ENCODE measurements at regions not wholly inside any gene's neighbourhood (a gene's known extent, or its start where the extent isn't known, plus 50 kb on each side); places are given as distances from the start of the nearest gene placed in this dataset.
A peak's percentile ranks its signal among the peaks of the same experiment; 100 is the strongest.
"Not testable (repeated sequence)": the region's sequence is repeated elsewhere in the genome, so short reads cannot be mapped to it uniquely, and the experiment has no call there.

GRCh38 chr19:20470345-20471135 is 95.0 kb downstream of the ZNF737 start:
- no peak overlapping the region for H3K4me3 ChIP-seq (replicated peaks in 1 of 2; ENCODE audit: low read depth in 2 of 2, low read length in 2 of 2)
- peak in 1 of 2 donors; percentile 0 for DNase-seq (ENCODE audit: low read depth in 2 of 2)
- TF ChIP-seq, protein P1, sequence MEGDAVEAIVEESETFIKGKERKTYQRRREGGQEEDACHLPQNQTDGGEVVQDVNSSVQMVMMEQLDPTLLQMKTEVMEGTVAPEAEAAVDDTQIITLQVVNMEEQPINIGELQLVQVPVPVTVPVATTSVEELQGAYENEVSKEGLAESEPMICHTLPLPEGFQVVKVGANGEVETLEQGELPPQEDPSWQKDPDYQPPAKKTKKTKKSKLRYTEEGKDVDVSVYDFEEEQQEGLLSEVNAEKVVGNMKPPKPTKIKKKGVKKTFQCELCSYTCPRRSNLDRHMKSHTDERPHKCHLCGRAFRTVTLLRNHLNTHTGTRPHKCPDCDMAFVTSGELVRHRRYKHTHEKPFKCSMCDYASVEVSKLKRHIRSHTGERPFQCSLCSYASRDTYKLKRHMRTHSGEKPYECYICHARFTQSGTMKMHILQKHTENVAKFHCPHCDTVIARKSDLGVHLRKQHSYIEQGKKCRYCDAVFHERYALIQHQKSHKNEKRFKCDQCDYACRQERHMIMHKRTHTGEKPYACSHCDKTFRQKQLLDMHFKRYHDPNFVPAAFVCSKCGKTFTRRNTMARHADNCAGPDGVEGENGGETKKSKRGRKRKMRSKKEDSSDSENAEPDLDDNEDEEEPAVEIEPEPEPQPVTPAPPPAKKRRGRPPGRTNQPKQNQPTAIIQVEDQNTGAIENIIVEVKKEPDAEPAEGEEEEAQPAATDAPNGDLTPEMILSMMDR (IDR thresholded peaks at IDR 0.05; ENCODE audit: low read depth, low read length), result no peak

GRCh38 chr19:20466638-20466990 is 99.0 kb downstream of the ZNF737 start:
- DNase-seq (ENCODE audit: low read depth in 2 of 2); H3K4me3 ChIP-seq (replicated peaks in 1 of 2; ENCODE audit: low read depth in 2 of 2, low read length in 2 of 2): not testable (repeated sequence)

- DNase-seq (ENCODE audit: low read depth in 2 of 2); H3K4me3 ChIP-seq (replicated peaks in 1 of 2; ENCODE audit: low read depth in 2 of 2, low read length in 2 of 2): not testable (repeated sequence)
These were observed 99.5 kb downstream of the ZNF737 start for GRCh38 chr19:20465922-20466637.

DNA sequence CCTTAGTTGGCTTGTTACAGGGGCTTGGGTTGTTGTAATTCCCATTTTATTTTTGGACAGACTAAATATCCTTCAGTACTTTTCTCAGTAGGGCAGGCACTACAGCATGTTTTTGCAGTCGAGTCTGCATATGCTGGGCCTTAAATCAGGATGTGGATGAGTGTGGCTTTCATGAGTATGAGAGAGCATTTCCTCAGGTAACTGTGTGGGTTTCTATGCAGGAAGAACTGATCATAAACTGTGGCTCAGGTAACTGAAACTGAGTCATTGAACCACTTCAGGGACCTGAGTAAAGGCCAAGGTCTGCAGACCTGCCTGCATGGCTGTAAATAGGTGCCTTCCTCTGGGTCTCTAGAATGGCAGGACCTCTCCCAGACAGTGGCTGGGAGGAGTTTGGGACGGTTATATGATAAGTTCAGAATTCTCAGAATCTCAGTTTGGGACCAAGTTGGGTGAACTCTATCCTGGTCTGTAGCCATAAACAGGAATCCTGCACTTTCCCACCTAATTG is 112.1 kb downstream of the ZNF737 start:
- TF ChIP-seq, protein P1 (IDR thresholded peaks at IDR 0.05; ENCODE audit: low read depth, low read length), result no peak
- DNase-seq (ENCODE audit: low read depth in 2 of 2), result no peak
- H3K4me3 ChIP-seq (replicated peaks in 1 of 2; ENCODE audit: low read depth in 2 of 2, low read length in 2 of 2), result no peak overlapping the region

DNA sequence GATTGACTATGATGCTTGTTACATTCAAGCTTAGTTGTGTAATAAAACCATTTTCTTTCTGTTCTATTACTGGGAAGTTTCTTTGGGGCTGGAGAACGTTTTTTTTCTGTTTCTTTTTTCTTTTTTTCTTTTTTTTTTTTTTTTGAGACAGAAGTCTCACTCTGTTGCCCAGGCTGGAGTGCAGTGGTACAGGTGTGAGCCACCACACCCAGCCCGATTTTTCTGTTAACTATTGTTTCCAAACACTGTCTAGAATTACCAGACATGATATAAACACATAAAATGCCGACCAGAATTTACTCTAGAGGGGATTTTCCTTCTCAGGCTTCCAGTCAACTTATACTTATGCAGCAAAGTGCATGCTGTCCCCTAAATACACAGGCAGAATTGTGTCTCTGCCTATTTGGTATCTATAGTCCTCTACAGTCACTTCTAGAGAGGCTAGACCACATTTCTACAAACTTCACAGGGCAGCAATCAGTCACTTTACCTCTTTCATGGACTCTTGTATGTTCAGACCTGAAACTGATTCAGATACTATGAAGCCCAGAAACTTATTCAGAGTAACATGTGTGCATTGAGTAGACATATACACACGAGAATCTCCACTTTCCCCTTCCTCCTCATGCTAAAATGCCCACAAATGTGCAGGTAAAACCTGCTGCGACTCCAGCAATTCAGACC is 121.2 kb downstream of the ZNF737 start:
- TF ChIP-seq, protein P1 (IDR thresholded peaks at IDR 0.05; ENCODE audit: low read depth, low read length), result no peak
- H3K4me3 ChIP-seq (replicated peaks in 1 of 2; ENCODE audit: low read depth in 2 of 2, low read length in 2 of 2), result no peak overlapping the region
- DNase-seq (ENCODE audit: low read depth in 2 of 2), result no peak

DNA sequence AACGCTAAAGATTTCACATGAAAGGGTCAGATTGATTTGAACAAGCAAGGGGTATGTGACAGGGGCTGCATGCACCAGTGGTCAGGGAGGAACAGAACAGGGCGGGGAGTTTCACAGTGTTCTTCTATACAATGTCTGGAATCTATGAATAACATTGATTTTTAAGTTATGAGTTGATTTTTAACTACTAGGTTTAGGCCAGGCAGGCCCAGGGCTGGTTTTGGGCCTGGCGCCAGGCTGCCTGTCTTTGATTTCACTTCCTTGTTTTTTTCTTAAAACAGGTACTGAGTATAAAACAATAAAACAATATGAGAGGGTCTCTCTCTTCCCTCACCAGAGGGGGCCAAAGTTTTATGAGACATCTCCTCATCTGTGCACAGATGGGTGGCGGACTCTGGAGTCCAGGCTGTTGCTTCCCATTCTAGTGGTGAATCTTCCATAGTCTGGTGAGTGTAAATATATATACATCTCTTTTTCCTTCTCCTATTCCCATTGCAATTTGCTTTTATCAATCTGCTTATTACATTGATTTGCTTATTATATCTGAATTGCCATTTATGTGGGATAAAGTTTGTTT is 133.2 kb downstream of the ZNF737 start:
- H3K4me3 ChIP-seq (replicated peaks in 1 of 2; ENCODE audit: low read depth in 2 of 2, low read length in 2 of 2); DNase-seq (ENCODE audit: low read depth in 2 of 2): not testable (repeated sequence)

- H3K4me3 ChIP-seq (replicated peaks in 1 of 2; ENCODE audit: low read depth in 2 of 2, low read length in 2 of 2), result no peak overlapping the region
- TF ChIP-seq, protein P1 (IDR thresholded peaks at IDR 0.05; ENCODE audit: low read depth, low read length), result no peak
- DNase-seq (ENCODE audit: low read depth in 2 of 2), result no peak
These were observed 133.8 kb downstream of the ZNF737 start for GRCh38 chr19:20431826-20432225.
